Mesenchymal stem cell (in vitro differentiated cells and primary cell): ENCODE measurements at regions not wholly inside any gene's neighbourhood (a gene's known extent, or its start where the extent isn't known, plus 50 kb on each side); places are given as distances from the start of the nearest gene placed in this dataset.

Source experiments
- DNase-seq: peaks from one replicate; pipeline ENCODE4 v3.0.0-alpha.2; 2013
- H2AFZ ChIP-seq: one replicate; pipeline ENCODE4 v1.6.1; 2013; ENCODE audit warnings: low read depth, mild to moderate bottlenecking, control low read depth, inconsistent platforms, low read length, moderate library complexity
- H2AK5ac ChIP-seq: 2 replicates; pipeline ENCODE4 v1.6.1; 2013; ENCODE audit warnings: low read length, moderate library complexity, mild to moderate bottlenecking, inconsistent platforms; ENCODE audit not compliant: severe bottlenecking
- H2BK120ac ChIP-seq: one replicate; pipeline ENCODE4 v1.6.1; 2013; ENCODE audit warnings: low read depth, mild to moderate bottlenecking, inconsistent platforms, low read length, moderate library complexity
- H2BK12ac ChIP-seq, 2 experiments: one replicate each; pipeline ENCODE4 v1.6.1; 2013; ENCODE audit warnings: inconsistent platforms in 2 of 2, low read length in 2 of 2, mild to moderate bottlenecking in 2 of 2, moderate library complexity in 2 of 2, control low read depth in 1 of 2
- H2BK15ac ChIP-seq: one replicate; pipeline ENCODE4 v1.6.1; 2013; ENCODE audit warnings: mild to moderate bottlenecking, low read depth, inconsistent platforms; ENCODE audit not compliant: poor library complexity, severe bottlenecking
- H2BK5ac ChIP-seq: 2 replicates; pipeline ENCODE4 v1.6.1; 2013; ENCODE audit warnings: low read depth, mild to moderate bottlenecking, low read length, control low read depth, inconsistent platforms; ENCODE audit not compliant: poor library complexity, severe bottlenecking
- H3K14ac ChIP-seq, 2 experiments: one replicate each; pipeline ENCODE4 v1.6.1; 2013; ENCODE audit warnings: inconsistent platforms in 2 of 2, low read length in 2 of 2, control low read depth in 1 of 2, mild to moderate bottlenecking in 1 of 2, moderate library complexity in 1 of 2
- H3K18ac ChIP-seq, 2 experiments: one replicate each; pipeline ENCODE4 v1.6.1; 2013; ENCODE audit warnings: inconsistent platforms in 2 of 2, low read length in 2 of 2, control low read depth in 1 of 2, low read depth in 1 of 2, mild to moderate bottlenecking in 1 of 2
- H3K23ac ChIP-seq, 2 experiments: one replicate each; pipeline ENCODE4 v1.6.1; 2013; ENCODE audit warnings: inconsistent platforms in 2 of 2, low read length in 2 of 2, mild to moderate bottlenecking in 2 of 2, moderate library complexity in 2 of 2, control low read depth in 1 of 2
- H3K27ac ChIP-seq: 2 replicates; pipeline ENCODE4 v1.5.1; 2013; ENCODE audit warnings: mild to moderate bottlenecking, moderate library complexity, low read length, control low read depth, inconsistent platforms; ENCODE audit not compliant: poor library complexity, severe bottlenecking
- H3K27me3 ChIP-seq, 2 experiments: 2 replicates each; pipeline versions ENCODE4 v1.6.1 to v1.7.0; 2013; ENCODE audit warnings: low read length in 2 of 2, mild to moderate bottlenecking in 2 of 2, moderate library complexity in 2 of 2, control low read depth in 1 of 2, inconsistent platforms in 1 of 2; ENCODE audit not compliant: control insufficient read depth in 1 of 2, insufficient read depth in 1 of 2
- H3K36me3 ChIP-seq, 2 experiments: 2 replicates each; pipeline versions ENCODE4 v1.6.1 to v1.7.0; 2013; ENCODE audit warnings: low read length in 2 of 2, control low read depth in 1 of 2, inconsistent platforms in 1 of 2, low read depth in 1 of 2, mild to moderate bottlenecking in 1 of 2; ENCODE audit not compliant: insufficient read depth in 2 of 2, control insufficient read depth in 1 of 2
- H3K4ac ChIP-seq, 2 experiments: one replicate each; pipeline ENCODE4 v1.6.1; 2013; ENCODE audit warnings: inconsistent platforms in 2 of 2, low read length in 2 of 2, mild to moderate bottlenecking in 2 of 2, moderate library complexity in 2 of 2, control low read depth in 1 of 2, low read depth in 1 of 2
- H3K4me1 ChIP-seq: 2 replicates; pipeline ENCODE4 v1.6.1; 2013; ENCODE audit warnings: low read depth, low read length, control low read depth; ENCODE audit not compliant: control insufficient read depth, insufficient read depth
- H3K4me2 ChIP-seq: 2 replicates; pipeline ENCODE4 v1.6.1; 2013; ENCODE audit warnings: low read length, mild to moderate bottlenecking, inconsistent platforms; ENCODE audit not compliant: poor library complexity, severe bottlenecking
- H3K4me3 ChIP-seq, 2 experiments: 2 replicates each; pipeline versions ENCODE4 v1.5.1 to v1.7.0; 2013; ENCODE audit warnings: low read length in 2 of 2, mild to moderate bottlenecking in 2 of 2, control low read depth in 1 of 2, low read depth in 1 of 2; ENCODE audit not compliant: insufficient read depth in 1 of 2
- H3K79me1 ChIP-seq: replicated peaks from 2 replicates; pipeline ENCODE4 v1.6.1; 2013; ENCODE audit warnings: mild to moderate bottlenecking, control low read depth, low read length, inconsistent platforms; ENCODE audit not compliant: poor library complexity, severe bottlenecking
- H3K9ac ChIP-seq: 2 replicates; pipeline ENCODE4 v1.7.0; 2013; ENCODE audit warnings: mild to moderate bottlenecking, low read length, moderate library complexity
- H3K9me3 ChIP-seq: 2 replicates; pipeline ENCODE4 v1.7.0; 2013; ENCODE audit warnings: mild to moderate bottlenecking, low read length; ENCODE audit not compliant: control insufficient read depth
- H4K8ac ChIP-seq: one replicate; pipeline ENCODE4 v1.6.1; 2013; ENCODE audit warnings: inconsistent platforms, mild to moderate bottlenecking, low read length, moderate library complexity
- H4K91ac ChIP-seq: one replicate; pipeline ENCODE4 v1.6.1; 2013; ENCODE audit warnings: mild to moderate bottlenecking, low read length, inconsistent platforms
- WGBS: methylation state at CpG from one replicate; pipeline ENCODE4 v1.1.7; 2013; ENCODE audit warnings: mixed read lengths; 5-methylcytosine and 5-hydroxymethylcytosine counted together

- Histone ChIP-seq H3K18ac (no peak overlapping the region), H3K9me3 (no peaks in the 10 kb centered on the region), H2AK5ac (no peak overlapping the region), H2BK15ac (no peak overlapping the region), H3K36me3 (no peaks in the 10 kb centered on the region), H4K8ac (no peak overlapping the region), H3K14ac (no peak overlapping the region), H2BK12ac (no peak overlapping the region), H3K4me2 (no peak overlapping the region), H2AFZ (no peak overlapping the region), H2BK5ac (no peak overlapping the region), H3K23ac (no peak overlapping the region), H3K79me1 (no peaks in the 10 kb centered on the region), H4K91ac (no peak overlapping the region), H3K4ac (no peak overlapping the region), H3K4me3 (no peak overlapping the region), H3K4me1 (no peaks in the 10 kb centered on the region), H3K27ac (no peak overlapping the region), H3K9ac (no peak overlapping the region), H3K27me3 (no peaks in the 10 kb centered on the region), H2BK120ac (no peak overlapping the region)
- no peak for DNase-seq
- WGBS = 96% methylated on average over 3 of the region's 5 CpGs
Measured at GRCh38 chr2:150042500-150043171, 444.8 kb downstream of the RND3 start.

DNA sequence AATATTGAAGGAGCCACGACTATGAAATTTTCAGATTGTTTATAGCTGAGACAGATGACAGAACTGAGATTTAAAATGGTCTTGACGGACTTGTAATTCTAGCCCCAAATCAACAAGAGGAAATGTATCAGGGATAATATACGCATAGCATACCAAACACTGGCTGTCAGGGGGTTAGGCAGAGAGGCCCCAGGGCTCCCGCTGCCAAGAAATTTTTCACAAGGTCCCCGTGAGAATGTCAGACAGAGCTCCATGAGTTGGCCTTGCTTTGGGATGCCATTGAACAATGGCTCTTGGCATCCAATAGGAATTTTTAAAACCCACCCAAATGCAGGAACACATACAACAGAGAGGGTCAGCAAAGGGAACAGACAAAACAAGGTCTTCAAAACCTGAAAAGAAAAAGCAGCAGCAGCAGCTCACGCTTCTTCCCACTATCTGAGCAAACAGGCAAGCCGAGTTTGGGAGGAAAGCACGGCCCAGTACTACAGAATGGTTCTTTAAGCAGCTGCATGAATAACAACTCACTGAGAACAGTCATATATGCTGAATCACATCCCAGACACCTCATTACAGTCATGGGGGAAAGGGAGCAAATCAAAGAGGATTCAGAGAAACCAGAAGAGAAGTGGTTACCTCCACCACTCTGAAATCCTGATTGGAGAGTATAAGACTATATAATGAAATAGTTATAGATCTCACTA lies 445.6 kb downstream of the RND3 start:
- Histone ChIP-seq H3K36me3 (no peaks in the 10 kb centered on the region), H2BK120ac (no peak overlapping the region), H4K91ac (no peak overlapping the region), H3K79me1 (no peaks in the 10 kb centered on the region), H3K4me1 (no peaks in the 10 kb centered on the region), H3K4me2 (no peak overlapping the region), H2BK15ac (no peak overlapping the region), H2BK12ac (no peak overlapping the region), H3K23ac (no peak overlapping the region), H3K27ac (no peak overlapping the region), H2BK5ac (no peak overlapping the region), H3K9ac (no peak overlapping the region), H3K14ac (no peak overlapping the region), H3K27me3 (no peaks in the 10 kb centered on the region), H4K8ac (no peak overlapping the region), H3K9me3 (no peaks in the 10 kb centered on the region), H3K4me3 (no peak overlapping the region), H3K18ac (no peak overlapping the region), H2AFZ (no peak overlapping the region), H2AK5ac (no peak overlapping the region), H3K4ac (no peak overlapping the region)
- DNase-seq = no peak
- 87% methylated on average over 8 of the region's 8 CpGs for WGBS

GRCh38 chr2:150036622-150037021 lies 449.0 kb upstream of the MMADHC start:
- H3K14ac ChIP-seq = no peak overlapping the region
- no peak overlapping the region for H2BK15ac ChIP-seq
- H2BK5ac ChIP-seq = no peak overlapping the region
- H4K8ac ChIP-seq = no peak overlapping the region
- no peak overlapping the region for H3K4me2 ChIP-seq
- H3K9ac ChIP-seq = no peak overlapping the region
- no peak overlapping the region for H3K4ac ChIP-seq
- H4K91ac ChIP-seq = no peak overlapping the region
- no peak overlapping the region for H2AK5ac ChIP-seq
- no peaks in the 10 kb centered on the region for H3K4me1 ChIP-seq
- H3K27ac ChIP-seq = no peak overlapping the region
- H2BK12ac ChIP-seq = no peak overlapping the region
- H3K9me3 ChIP-seq = no peaks in the 10 kb centered on the region
- no peak overlapping the region for H2AFZ ChIP-seq
- H3K23ac ChIP-seq = no peak overlapping the region
- H3K36me3 ChIP-seq = no peaks in the 10 kb centered on the region
- no peak overlapping the region for H3K4me3 ChIP-seq
- DNase-seq = no peak
- H3K18ac ChIP-seq = no peak overlapping the region
- no peaks in the 10 kb centered on the region for H3K79me1 ChIP-seq
- no peak overlapping the region for H2BK120ac ChIP-seq
- no peaks in the 10 kb centered on the region for H3K27me3 ChIP-seq

DNA sequence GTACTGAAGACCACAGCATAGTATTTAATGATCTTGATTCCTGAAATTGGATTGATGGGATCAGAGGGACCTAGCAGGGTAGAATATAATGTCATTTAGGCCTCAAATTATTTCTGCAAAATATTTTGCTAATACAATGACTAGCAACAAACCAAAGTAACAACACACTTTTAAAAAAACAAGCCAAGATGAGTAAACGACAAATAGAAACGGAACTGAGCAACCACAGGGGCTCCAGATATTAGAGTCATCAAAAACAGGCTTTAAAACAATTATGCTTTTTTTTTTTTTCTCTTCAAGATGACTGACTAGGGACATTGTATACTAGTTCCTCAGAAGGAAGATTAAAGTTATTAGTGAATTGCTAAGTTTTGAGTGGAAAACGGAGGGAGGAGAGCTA lies 447.1 kb upstream of the MMADHC start:
- H3K9ac ChIP-seq = no peak overlapping the region
- no peaks in the 10 kb centered on the region for H3K9me3 ChIP-seq
- no peaks in the 10 kb centered on the region for H3K36me3 ChIP-seq
- no peaks in the 10 kb centered on the region for H3K27me3 ChIP-seq
- H3K14ac ChIP-seq = no peak overlapping the region
- no peak for DNase-seq
- H4K8ac ChIP-seq = no peak overlapping the region
- no peak overlapping the region for H3K27ac ChIP-seq
- no peak overlapping the region for H4K91ac ChIP-seq
- H3K79me1 ChIP-seq = no peaks in the 10 kb centered on the region
- H3K18ac ChIP-seq = no peak overlapping the region
- no peak overlapping the region for H2AK5ac ChIP-seq
- H2BK5ac ChIP-seq = no peak overlapping the region
- H2BK12ac ChIP-seq = no peak overlapping the region
- 98% methylated on average over 3 of the region's 3 CpGs for WGBS
- no peak overlapping the region for H3K4me2 ChIP-seq
- no peak overlapping the region for H2BK15ac ChIP-seq
- H2AFZ ChIP-seq = no peak overlapping the region
- H2BK120ac ChIP-seq = no peak overlapping the region
- no peak overlapping the region for H3K23ac ChIP-seq
- H3K4ac ChIP-seq = no peak overlapping the region
- H3K4me1 ChIP-seq = no peaks in the 10 kb centered on the region
- H3K4me3 ChIP-seq = no peak overlapping the region
